ENCODE measurements at regions not wholly inside any gene's neighbourhood (a gene's known extent, or its start where the extent isn't known, plus 50 kb on each side); places are given as distances from the start of the nearest gene placed in this dataset.

- TF ChIP-seq FOXP2 (optimal IDR thresholded peaks at IDR 0.05; ENCODE audit: borderline replicate concordance, extremely low read depth, extremely low read length, insufficient read depth) (no peak), REST (IDR thresholded peaks at IDR 0.05; ENCODE audit: insufficient read depth in 1 of 2, low read depth in 2 of 2, low read length in 2 of 2) (no peak), TAF1 (IDR thresholded peaks at IDR 0.05; ENCODE audit: borderline replicate concordance, insufficient read depth, low read length) (no peak), SIN3A (IDR thresholded peaks at IDR 0.05; ENCODE audit: borderline replicate concordance, insufficient read depth, low read length) (no peak), POLR2AphosphoS5 (IDR thresholded peaks at IDR 0.05; ENCODE audit: low read depth, low read length) (no peak)
Observed at GRCh38 chr16:54503856-54504219, 217.3 kb upstream of the IRX3 start.

- no peak for TF ChIP-seq FOXP2 (optimal IDR thresholded peaks at IDR 0.05; ENCODE audit: borderline replicate concordance, extremely low read depth, extremely low read length, insufficient read depth)
- no peak for TF ChIP-seq TAF1 (IDR thresholded peaks at IDR 0.05; ENCODE audit: borderline replicate concordance, insufficient read depth, low read length)
Observed at GRCh38 chr16:54503011-54503855, 216.6 kb upstream of the IRX3 start.

GRCh38 chr16:54501797-54502196 lies 215.2 kb upstream of the IRX3 start:
- TF ChIP-seq TAF1 (IDR thresholded peaks at IDR 0.05; ENCODE audit: borderline replicate concordance, insufficient read depth, low read length) (no peak), REST (IDR thresholded peaks at IDR 0.05; ENCODE audit: insufficient read depth in 1 of 2, low read depth in 2 of 2, low read length in 2 of 2) (no peak), SIN3A (IDR thresholded peaks at IDR 0.05; ENCODE audit: borderline replicate concordance, insufficient read depth, low read length) (no peak), FOXP2 (optimal IDR thresholded peaks at IDR 0.05; ENCODE audit: borderline replicate concordance, extremely low read depth, extremely low read length, insufficient read depth) (no peak), POLR2AphosphoS5 (IDR thresholded peaks at IDR 0.05; ENCODE audit: low read depth, low read length) (no peak)

GRCh38 chr16:54493594-54493993 lies 207.0 kb upstream of the IRX3 start:
- TF ChIP-seq SIN3A (IDR thresholded peaks at IDR 0.05; ENCODE audit: borderline replicate concordance, insufficient read depth, low read length) (no peak), REST (IDR thresholded peaks at IDR 0.05; ENCODE audit: insufficient read depth in 1 of 2, low read depth in 2 of 2, low read length in 2 of 2) (no peak), FOXP2 (optimal IDR thresholded peaks at IDR 0.05; ENCODE audit: borderline replicate concordance, extremely low read depth, extremely low read length, insufficient read depth) (no peak), TAF1 (IDR thresholded peaks at IDR 0.05; ENCODE audit: borderline replicate concordance, insufficient read depth, low read length) (no peak), POLR2AphosphoS5 (IDR thresholded peaks at IDR 0.05; ENCODE audit: low read depth, low read length) (no peak)

- no peak for TF ChIP-seq TAF1 (IDR thresholded peaks at IDR 0.05; ENCODE audit: borderline replicate concordance, insufficient read depth, low read length)
- no peak for TF ChIP-seq POLR2AphosphoS5 (IDR thresholded peaks at IDR 0.05; ENCODE audit: low read depth, low read length)
- no peak for TF ChIP-seq SIN3A (IDR thresholded peaks at IDR 0.05; ENCODE audit: borderline replicate concordance, insufficient read depth, low read length)
- no peak for TF ChIP-seq FOXP2 (optimal IDR thresholded peaks at IDR 0.05; ENCODE audit: borderline replicate concordance, extremely low read depth, extremely low read length, insufficient read depth)
- TF ChIP-seq REST (IDR thresholded peaks at IDR 0.05; ENCODE audit: insufficient read depth in 1 of 2, low read depth in 2 of 2, low read length in 2 of 2), result no peak
Observed at GRCh38 chr16:54493061-54493460, 206.5 kb upstream of the IRX3 start.
